HG02642 (cell line): ENCODE measurements at regions not wholly inside any gene's neighbourhood (a gene's known extent, or its start where the extent isn't known, plus 50 kb on each side); places are given as distances from the start of the nearest gene placed in this dataset.

ENCODE experiments used
- ATAC-seq: cut with Tn5 transposase; IDR thresholded peaks from one replicate; pipeline ENCODE4 v1.9.1; 2021; ENCODE audit warnings: mild to moderate bottlenecking; ENCODE audit not compliant: unreplicated experiment, poor library complexity

DNA sequence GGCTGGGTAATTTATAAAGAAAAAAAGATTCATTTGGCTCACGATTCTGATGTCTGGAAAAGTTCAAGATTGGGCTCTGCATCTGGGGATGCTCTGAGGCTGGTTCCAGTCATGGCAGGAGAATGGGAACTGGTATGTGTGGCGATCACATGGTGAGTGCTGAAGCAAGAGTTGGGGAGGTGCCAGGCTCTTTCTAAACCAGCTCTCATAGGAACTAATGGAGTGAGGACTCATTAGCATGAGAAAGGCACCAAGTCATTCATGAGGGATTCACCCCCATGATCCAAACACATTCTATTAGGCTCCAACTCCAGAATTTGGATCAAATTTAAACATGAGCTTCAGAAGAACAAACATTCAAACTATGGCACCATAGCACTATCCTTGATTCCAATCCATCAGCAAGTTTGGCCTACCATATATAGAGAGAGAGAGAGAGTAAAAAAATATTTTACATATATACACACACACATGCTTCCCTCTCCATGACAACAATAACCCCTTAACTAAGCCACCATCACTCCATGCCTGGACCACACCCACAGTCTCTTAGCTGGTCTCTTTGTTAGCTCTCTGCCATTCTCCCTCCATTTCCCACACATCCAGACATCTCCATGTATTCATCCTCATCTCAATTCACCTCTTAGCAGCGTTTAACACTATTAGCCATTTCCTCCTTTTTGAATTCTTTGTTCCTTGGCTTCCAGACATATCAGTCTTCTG is 57.9 kb downstream of the NPY start:
- no peak for ATAC-seq

DNA sequence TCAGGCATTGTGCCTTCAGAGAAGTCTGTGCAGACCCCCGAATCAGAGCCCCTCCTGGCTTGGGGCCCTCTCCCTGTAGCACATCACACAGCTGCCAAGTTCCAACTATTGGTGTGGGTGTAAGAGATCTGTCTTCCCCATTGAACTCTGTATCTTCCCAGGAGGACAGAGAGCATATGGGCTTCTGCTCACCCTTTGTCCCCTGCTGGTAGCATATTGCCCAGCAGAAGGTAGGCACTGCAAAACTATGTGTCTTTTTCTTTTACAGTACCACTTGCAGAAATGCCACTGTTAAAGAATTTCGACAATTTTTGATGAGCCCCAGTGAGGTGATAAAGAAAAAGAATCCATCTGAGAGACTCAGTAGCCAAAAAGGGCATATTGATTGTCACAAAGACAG is 59.6 kb downstream of the NPY start:
- no peak for ATAC-seq

DNA sequence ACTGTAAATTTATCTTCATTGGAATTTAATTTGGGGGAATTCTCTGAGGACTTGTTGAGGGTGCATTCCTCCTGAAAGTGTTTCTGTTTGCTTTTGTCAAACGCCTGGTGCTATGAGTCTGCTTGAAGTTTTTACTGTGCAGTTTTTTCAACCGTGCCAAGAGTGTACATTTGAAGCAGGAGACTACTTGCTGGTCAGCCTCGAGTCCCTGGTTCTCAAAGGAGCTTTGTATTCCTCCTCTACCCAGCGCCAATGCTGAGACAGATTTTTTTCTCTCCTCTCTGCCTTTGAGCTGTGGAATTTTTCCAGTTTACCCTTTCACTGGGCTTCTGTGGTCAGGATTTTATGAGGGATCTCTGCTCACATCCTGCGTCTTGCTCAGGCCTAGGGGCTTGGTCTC is 62.1 kb downstream of the NPY start:
- no peak for ATAC-seq

DNA sequence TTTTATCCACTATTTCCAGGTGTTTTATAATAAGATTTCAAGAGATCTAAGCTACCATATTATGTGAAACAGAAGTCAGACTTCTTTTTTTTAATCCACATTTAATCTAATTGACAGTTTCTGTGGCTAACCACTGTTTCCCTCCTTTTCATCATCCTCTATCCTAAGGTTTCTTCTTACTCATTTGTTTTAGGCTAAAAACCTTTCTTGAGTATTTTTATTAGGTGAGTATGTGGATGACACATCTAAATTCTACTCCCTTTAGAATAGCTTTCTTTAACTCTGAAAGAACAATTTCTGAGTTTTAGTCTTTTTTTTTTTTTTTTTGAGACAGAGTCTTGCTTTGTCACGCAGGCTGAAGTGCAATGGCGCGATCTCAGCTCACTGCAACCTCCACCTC is 62.7 kb downstream of the NPY start:
- ATAC-seq = no peak

DNA sequence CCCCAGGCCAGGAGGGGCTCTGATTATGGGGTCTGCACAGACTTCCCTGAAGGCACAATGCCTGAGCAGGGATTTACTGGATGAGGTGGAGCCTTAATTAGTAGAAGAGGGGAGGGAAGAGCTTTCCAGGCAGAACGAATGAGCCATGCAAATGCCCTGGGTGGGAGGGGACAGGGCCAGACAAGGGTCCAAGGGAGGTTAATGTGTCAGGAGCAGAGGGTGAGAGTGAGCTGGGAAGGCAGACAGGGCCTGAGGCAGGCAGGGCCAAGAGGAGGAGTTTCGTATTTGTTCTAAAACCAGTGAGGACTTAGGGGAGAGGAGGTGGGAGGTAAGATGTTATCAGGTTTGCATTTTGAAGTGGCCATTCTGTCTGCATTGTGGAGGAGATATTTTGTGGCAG is 65.3 kb downstream of the NPY start:
- ATAC-seq = no peak

DNA sequence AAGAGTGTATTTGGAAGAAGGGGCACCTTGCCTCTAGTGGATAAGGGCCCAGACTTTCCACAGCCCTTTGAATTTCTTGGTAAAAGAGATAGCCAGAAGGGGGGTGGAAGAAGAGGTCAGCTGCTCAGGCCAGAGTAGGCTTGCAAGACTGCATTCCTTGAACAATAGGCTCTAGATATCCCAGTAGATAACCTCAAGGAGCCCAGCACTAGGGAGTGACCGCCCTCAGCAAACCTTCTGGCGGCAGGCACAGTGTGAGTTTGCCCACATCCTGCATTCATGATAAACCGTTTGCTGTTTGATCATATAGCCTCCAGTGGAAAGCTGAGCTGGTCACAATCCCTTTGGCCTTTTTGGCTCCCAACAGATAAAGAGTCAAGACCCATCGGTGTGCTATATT is 70.5 kb downstream of the NPY start:
- no peak for ATAC-seq

DNA sequence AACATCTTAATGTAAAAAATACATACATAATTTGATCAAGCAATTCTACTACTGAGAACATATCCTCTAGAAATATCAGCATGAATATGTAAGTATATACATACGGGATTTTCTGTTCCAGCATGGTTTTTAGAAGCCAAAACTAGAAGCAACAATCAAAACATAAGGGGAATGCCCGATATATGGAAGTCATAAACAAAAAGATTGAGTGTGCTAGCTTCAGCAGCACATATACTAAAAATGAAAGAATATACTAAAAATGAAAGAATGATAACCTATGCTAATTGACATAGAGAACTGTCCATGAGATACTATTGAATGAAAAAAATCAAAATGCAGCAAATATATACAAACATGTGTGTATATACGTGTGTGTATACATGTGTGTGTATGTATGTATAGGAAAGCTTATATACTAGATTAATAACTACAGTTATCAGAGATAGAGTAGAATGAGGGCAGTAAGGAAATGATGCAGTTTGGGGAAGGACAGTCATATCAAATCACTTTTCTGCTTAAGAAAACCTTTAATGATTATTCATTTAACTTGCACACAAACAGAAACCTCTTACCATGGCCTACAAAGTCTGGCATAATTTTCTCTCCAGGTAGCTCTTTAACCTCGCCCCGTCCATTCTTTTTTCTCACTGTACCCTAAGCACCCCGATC is 72.9 kb downstream of the NPY start:
- ATAC-seq = no peak

DNA sequence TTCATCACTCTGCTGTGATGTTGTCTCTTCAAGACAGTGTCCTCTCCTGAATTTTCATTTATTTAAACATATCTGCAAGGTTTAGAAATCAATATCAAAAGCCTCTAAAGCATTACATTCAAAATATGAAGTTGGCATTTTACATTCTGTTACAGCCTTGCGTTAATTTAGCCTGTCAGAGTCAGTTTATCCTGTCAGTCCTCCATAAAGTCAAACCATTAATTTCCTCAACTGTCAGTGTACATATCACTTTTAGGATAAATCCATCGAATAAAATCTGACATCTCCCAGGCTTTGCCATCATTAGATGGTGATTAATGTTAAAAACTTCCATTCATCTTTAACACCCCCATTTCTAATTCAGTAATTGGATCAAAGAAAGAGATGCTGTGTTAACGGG is 77.0 kb downstream of the NPY start:
- no peak for ATAC-seq

DNA sequence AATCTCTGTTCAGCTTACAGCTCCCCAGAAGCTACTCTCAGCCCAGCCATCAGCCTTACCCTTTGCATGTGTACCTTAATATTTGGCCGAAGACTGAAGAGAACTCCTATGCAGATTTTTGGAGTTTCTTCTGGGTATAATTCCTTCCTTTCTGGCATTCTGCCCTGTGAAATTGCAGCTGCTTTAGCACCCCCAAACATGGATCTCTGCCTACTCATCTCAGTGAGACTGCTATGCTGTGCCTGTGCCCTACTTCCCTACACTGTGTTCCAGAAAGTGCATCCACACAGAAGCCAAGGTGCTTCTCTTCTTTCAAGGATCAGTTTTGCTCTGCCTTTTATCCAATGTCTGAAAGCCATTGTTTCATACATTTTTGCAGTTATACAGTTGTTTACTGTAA is 81.6 kb downstream of the NPY start:
- no peak for ATAC-seq

DNA sequence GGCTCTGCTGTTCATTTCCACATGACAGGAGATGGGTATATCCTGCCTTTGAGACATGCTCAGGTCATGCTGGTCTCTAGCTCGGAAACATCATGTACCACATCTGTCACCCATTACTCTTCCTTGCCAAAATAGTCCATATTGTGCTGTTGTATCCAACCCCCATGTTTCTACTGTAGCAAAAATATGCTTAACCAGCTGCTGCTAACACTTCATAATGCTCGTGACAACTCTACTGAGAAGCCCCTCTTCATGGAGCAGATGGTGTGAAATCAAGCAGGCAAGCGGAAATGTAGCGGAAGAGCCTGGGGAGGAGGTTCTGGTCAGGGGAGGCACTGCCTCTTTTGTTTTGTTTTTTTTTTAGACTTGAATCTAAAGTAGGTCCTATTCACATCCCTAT is 82.9 kb downstream of the NPY start:
- no peak for ATAC-seq

DNA sequence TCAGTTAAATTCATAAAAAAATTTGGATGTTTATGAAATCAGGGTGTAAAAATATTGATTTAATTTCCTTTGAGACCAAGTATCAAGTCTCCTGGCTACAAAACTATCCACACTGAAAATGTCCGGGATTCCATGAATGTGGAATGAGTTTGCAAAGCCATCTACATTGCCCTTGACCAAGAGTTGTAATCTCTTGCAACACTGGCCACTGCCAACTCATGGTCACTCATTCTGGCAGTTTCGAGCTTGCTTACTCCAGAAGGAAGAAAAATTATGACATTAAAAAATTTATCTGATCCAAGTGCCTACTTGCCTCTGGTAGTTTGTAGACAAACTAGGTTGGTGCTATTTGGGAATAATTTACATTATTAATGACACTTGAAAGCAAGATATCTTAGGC is 84.2 kb downstream of the NPY start:
- ATAC-seq = no peak

DNA sequence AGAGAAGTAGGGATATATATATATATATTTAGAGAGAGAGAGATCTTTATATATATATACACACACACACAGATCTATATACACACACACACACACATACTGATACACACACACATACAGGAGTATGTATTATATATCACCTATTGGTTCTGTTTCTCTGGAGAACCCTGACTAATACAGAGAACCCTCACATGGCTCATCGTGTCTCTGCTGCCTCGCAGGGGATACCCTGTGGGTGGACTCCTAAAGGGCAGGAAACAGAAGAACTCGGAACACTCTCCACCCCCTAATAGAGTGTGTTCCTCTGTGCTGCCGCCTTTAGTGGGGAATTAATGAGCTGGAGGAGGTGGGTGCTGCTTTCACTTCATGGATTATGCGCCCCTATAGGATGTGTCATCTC is 86.6 kb downstream of the NPY start:
- no peak for ATAC-seq

DNA sequence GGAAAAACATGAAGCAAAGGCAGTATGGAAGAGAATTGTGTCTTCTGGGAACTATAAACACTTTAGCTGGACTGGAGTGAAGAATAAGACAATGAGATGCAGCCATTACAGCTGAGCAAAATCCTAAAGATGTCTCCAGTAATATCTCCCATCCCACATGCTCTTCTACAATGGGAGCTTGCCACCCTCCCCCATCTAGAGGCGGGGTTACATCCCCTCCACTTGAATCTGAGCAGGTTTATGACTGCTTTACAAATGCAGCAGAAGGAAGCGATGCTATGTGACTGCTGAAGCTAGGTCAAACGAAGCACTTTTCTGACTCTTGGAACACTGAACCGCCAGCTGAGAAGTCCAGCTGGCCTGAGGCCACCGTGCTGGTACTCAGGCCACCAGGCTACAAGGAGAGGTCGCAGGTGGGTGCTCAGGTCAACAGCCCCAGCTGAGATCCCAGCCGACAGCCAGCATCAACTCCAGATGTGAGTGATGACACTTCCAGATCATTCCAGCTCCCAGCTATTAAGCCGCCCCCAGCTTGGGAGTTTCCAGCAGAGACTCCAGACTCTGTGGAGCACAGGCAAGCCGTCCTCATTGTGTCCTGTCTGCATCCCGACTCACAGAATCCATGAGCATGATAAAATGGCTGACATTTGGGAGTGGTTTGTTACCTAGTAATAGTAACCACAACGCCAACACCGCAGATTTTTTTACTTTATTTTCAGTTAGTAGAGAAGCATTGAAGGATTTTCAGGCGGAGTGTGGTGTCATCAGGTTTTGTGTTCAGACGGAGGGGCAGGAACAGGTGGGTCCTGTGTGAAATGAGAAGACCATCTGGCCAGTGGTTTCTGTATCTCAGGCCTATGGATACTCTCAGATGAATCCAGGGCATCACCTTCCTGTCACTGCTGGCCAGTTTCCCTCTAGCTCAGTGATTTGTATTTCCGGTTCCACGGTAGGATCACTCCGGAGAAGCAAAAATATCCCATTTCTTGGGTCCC is 89.3 kb downstream of the NPY start:
- ATAC-seq = no peak

DNA sequence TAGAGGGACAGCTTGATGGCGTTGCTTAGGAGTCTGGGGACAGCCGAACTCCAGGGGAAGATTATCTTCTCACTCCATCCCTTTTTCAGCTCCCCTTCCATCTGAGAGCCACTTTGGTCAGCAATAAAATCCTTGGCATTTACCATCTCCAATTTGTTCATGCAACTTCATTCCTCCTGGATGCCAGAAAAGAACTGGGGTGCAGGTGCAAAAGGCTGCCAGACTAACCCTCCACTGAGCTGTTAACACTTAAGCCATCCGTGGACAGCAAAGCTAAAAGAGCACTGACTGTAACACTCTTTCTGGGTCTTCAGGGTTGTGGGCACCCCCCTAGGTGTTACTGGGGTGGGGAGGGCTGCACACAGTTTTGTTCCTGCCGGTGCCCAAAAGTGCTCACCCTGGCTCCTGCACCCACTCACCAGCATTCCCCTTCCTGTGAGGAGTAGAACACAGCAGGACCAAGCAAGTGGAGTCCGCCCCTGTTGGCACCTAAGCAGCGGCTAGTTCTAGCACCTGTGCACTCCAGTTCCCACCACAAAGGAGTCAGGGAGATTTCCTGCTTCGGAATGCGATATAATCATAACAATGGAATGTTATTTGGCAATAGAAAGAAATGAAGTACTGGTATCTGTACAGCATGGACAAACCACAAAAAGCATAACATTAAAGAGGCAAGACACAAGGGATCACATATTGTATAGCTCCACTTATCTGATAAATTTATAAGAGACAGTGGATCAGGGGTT is 95.1 kb downstream of the NPY start:
- no peak for ATAC-seq

DNA sequence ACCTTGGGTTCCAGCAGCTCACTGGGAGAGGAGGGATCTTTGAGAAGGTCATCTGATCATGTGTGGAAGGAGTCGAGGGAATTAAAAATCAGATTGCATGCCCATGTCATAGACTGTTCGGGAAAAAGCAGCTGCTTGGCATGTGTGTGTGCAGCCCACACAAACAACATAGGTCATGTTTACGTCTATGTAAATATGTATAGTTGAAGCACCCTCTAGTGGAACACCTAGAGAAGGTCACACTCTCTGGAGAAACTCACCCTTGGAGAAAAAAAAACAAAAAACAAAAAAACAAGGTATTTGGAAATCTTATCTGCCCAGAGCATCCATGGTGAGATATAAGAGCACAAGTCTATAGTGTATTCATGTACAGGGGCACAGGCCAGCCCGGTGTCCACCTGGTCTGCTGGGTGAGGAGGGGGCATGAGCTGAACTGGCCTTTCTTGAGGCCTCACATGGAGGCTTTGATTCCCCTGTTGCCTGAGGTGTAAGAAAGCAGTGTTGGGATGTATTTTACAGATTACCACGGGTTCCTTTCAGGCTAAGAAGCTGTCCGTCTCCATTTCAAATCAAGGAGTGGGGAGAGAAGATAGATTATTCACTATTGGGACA is 98.0 kb downstream of the NPY start:
- ATAC-seq = no peak

DNA sequence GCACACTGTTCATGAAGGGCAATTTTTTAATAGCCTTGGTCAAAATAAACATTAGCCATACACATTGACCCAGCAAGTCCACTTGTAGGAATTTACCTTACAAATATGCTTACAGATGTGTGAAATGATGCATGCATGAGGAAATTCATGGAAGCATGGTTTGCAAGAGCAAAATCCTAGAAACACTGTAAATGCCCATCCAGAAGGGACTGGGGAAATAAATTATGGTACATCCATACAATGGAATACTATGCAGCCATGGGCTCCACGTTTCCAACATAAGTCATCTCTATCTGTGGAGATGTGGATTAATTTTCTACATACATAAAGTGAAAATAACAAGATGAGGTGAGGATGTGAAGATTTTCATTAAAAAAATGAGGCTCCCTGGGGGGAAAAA is 99.1 kb downstream of the NPY start:
- no peak for ATAC-seq

DNA sequence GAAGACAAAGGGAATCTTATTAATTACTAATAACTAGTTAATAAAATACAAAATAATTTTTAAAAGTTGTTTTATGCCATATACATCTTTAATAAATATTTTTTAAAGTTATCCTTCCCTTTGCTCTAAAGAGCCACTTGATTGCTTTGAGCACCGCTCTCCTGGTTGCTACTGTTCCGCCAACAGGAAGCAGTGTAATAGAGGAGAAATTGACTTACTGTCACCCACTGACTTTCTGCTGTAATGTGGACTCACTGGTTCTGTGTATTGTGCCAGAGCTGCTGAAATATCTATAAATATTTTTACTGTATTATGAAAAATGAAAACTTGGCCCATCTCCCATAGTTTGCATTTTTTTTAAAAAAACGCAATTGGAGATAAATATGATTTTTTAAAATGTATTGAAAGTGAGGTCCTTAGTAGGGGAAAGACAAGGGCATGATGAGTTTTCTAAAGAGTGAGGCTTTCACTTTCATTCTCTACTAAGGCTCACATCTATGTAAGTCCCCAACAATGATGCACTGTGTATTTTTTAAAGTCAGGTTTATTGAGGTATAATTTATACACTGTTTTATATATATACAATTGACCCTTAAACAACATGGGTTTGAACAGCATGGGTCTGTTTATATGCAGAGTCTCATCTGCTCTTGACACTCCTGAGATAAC is 100.5 kb downstream of the NPY start:
- ATAC-seq = peak; percentile 44

DNA sequence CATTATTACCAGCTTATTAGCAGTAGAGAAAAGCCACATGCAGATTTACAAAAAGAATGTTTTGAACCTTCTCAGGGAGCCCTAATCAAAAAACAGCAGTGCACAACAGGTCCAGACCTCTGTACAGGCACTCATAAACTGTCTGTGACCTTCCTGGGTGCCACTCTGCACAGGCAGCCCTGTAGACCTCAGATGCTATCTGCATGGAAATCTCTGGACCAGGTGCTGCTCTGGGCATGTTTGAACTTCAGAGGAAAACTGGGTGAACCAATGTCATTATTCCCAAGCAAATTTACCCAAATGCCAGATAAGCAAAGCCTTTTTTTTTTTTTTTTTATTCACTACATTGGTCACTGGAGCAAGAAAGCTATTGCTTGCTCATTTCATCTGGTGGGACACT is 104.2 kb downstream of the NPY start:
- no peak for ATAC-seq

DNA sequence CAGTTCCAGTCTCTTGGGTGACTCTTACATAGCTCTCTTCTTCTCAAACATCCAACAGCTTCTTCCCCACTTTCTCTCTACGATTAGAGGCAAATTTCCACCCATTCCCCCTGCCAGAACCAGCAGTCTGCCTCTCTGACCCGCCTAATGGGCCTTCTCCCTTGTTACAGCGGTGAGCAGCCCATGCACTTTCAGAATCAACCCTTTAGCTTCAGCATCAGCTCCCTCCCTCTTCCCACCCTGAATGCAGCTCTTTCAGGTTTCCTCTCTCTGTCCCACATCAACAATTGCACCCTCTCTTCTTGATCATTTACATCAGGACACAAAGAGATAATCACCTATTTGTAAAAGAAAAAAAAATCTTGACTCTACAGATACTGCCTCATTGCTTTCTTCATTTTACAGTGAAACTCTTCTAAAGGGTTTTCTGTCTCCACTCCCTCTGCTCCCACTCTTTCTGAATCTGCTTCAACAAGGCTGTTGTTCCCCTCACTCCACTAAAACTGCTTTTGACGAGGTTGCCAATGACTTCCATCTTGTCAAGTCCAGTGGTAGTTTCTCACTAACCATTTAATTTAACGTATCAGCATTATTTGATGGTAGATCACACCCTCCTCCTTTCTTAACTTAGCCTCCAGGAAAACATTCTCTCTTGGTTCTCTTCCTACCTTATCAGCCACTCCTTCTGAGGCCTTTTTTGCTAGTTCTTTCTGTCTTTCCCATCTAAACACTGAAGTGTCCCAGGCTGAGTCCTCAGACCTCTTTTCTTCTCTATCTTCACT is 106.6 kb downstream of the NPY start:
- no peak for ATAC-seq
